GM04503 (cell line): ENCODE measurements at regions not wholly inside any gene's neighbourhood (a gene's known extent, or its start where the extent isn't known, plus 50 kb on each side); places are given as distances from the start of the nearest gene placed in this dataset.
"Not testable (repeated sequence)": the region's sequence is repeated elsewhere in the genome, so short reads cannot be mapped to it uniquely, and the experiment has no call there.

Source experiments
- DNase-seq: peaks from one replicate; pipeline ENCODE4 v3.0.0-alpha.2; 2012; ENCODE audit warnings: low read depth

- not testable (repeated sequence) for DNase-seq
Observed at GRCh38 chr1:5766996-5767395, 225.2 kb downstream of the NPHP4 start.

- DNase-seq, result no peak
Observed at GRCh38 chr1:5765997-5766913, 226.0 kb downstream of the NPHP4 start.

GRCh38 chr1:5765483-5765882 is 226.7 kb downstream of the NPHP4 start:
- DNase-seq, result no peak

GRCh38 chr1:5764959-5765358 is 227.3 kb downstream of the NPHP4 start:
- DNase-seq, result no peak

GRCh38 chr1:5764464-5764863 is 227.8 kb downstream of the NPHP4 start:
- no peak for DNase-seq

- no peak for DNase-seq
Observed at GRCh38 chr1:5763696-5764370, 228.4 kb downstream of the NPHP4 start.

- DNase-seq, result no peak
Observed at GRCh38 chr1:5758859-5759578, 233.2 kb downstream of the NPHP4 start.

GRCh38 chr1:5758000-5758858 is 234.0 kb downstream of the NPHP4 start:
- no peak for DNase-seq

GRCh38 chr1:5757187-5757805 is 234.9 kb downstream of the NPHP4 start:
- DNase-seq, result no peak

- DNase-seq, result no peak
Observed at GRCh38 chr1:5756434-5757186, 235.6 kb downstream of the NPHP4 start.

- no peak for DNase-seq
Observed at GRCh38 chr1:5755552-5756125, 236.6 kb downstream of the NPHP4 start.

- no peak for DNase-seq
Observed at GRCh38 chr1:5754817-5755551, 237.2 kb downstream of the NPHP4 start.

- no peak for DNase-seq
Observed at GRCh38 chr1:5753549-5754421, 238.4 kb downstream of the NPHP4 start.

GRCh38 chr1:5752746-5753548 is 239.3 kb downstream of the NPHP4 start:
- DNase-seq, result no peak

- DNase-seq, result no peak
Observed at GRCh38 chr1:5751833-5752745, 240.1 kb downstream of the NPHP4 start.

- no peak for DNase-seq
Observed at GRCh38 chr1:5751163-5751540, 241.1 kb downstream of the NPHP4 start.
